K562 (cell line): ENCODE measurements at regions not wholly inside any gene's neighbourhood (a gene's known extent, or its start where the extent isn't known, plus 50 kb on each side); places are given as distances from the start of the nearest gene placed in this dataset.

Source experiments
- EZH2 ChIP-seq: IDR thresholded peaks from 2 replicates; pipeline ENCODE4 v1.6.1; 2012; ENCODE audit warnings: low read depth, mild to moderate bottlenecking, inconsistent platforms, low read length, borderline replicate concordance
- HMGN3 ChIP-seq: IDR thresholded peaks from 2 replicates; pipeline ENCODE4 v1.6.1; 2011; ENCODE audit warnings: borderline replicate concordance, low read depth, mild to moderate bottlenecking, mixed read lengths, low read length; ENCODE audit not compliant: insufficient read length; ENCODE audit errors: extremely low read depth
- LARP7 ChIP-seq: fragments of 450-650 bp; IDR thresholded peaks from 2 replicates; pipeline ENCODE4 v1.6.1; 2016
- MAFF ChIP-seq: IDR thresholded peaks from 2 replicates; pipeline ENCODE4 v1.6.1; 2012; ENCODE audit warnings: low read length, improper control_type of control experiment
- POLR2AphosphoS5 ChIP-seq: IDR thresholded peaks from 2 replicates; pipeline ENCODE4 v1.6.1; 2011; ENCODE audit warnings: mild to moderate bottlenecking, low read depth, low read length, moderate library complexity; ENCODE audit not compliant: control insufficient read depth, insufficient read depth
- SIN3B ChIP-seq: fragments of 450-650 bp; IDR thresholded peaks from 2 replicates; pipeline ENCODE4 v1.6.1; 2017; ENCODE audit warnings: low read depth, mild to moderate bottlenecking, moderate library complexity
- SMARCC2 ChIP-seq: fragments of 450-650 bp; IDR thresholded peaks from 2 replicates; pipeline ENCODE4 v1.6.1; 2017; ENCODE audit warnings: antibody characterized with exemption, moderate library complexity, mild to moderate bottlenecking, low read depth
- TEAD4 ChIP-seq, 2 experiments: sonication (generic) in 1 of 2; formaldehyde crosslinking in 1 of 2; IDR thresholded peaks; 2 replicates each; pipeline versions ENCODE4 v1.6.1 to v1.8.0; 2012 to 2022; ENCODE audit warnings: borderline replicate concordance in 1 of 2, inconsistent platforms in 1 of 2, low read length in 1 of 2, mild to moderate bottlenecking in 1 of 2, missing genetic modification reagents in 1 of 2
- TOE1 ChIP-seq, 2 experiments: fragments of 450-650 bp in 1 of 2; sonication (generic) in 1 of 2; formaldehyde crosslinking in 1 of 2; IDR thresholded peaks; 2 replicates each; pipeline versions ENCODE4 v1.7.1 to v1.8.0; 2016 to 2022; ENCODE audit warnings: borderline replicate concordance in 2 of 2, mild to moderate bottlenecking in 2 of 2, antibody characterized with exemption in 1 of 2, inconsistent platforms in 1 of 2, low read depth in 1 of 2, missing genetic modification reagents in 1 of 2, moderate library complexity in 1 of 2
- ZNF121 ChIP-seq: sonication (generic); formaldehyde crosslinking; conservative IDR thresholded peaks from 2 replicates; pipeline ENCODE4 v1.8.0; 2022; ENCODE audit warnings: missing genetic modification reagents
- ZNF140 ChIP-seq: fragments of 250-450 bp; sonication (Bioruptor Pico); IDR thresholded peaks from 2 replicates; pipeline ENCODE4 v1.8.0; 2021; ENCODE audit warnings: moderate library complexity, mild to moderate bottlenecking, inconsistent platforms
- ZNF717 ChIP-seq: fragments of 250-450 bp; sonication (Bioruptor Pico); IDR thresholded peaks from 2 replicates; pipeline ENCODE4 v1.5.0; 2021
- TF ChIP-seq, protein P1 (sequence below), 2 experiments: fragments of 450-650 bp; formaldehyde crosslinking in 1 of 2; IDR thresholded peaks; 2 replicates each; pipeline versions ENCODE4 v1.4.0 to v1.6.1; 2014 to 2020; ENCODE audit warnings: mild to moderate bottlenecking in 2 of 2, borderline replicate concordance in 1 of 2, low read depth in 1 of 2
- TF ChIP-seq, protein P2 (sequence below), 3 experiments: IDR thresholded peaks in 2 of 3; conservative IDR thresholded peaks in 1 of 3; 2 replicates each; pipeline ENCODE4 v1.5.1; 2011 to 2012; ENCODE audit warnings: low read length in 3 of 3, mild to moderate bottlenecking in 3 of 3, control low read depth in 2 of 3, improper control_type of control experiment in 1 of 3, inconsistent platforms in 1 of 3, low read depth in 1 of 3, mixed read lengths in 1 of 3, moderate library complexity in 1 of 3; ENCODE audit not compliant: insufficient read depth in 2 of 3

DNA sequence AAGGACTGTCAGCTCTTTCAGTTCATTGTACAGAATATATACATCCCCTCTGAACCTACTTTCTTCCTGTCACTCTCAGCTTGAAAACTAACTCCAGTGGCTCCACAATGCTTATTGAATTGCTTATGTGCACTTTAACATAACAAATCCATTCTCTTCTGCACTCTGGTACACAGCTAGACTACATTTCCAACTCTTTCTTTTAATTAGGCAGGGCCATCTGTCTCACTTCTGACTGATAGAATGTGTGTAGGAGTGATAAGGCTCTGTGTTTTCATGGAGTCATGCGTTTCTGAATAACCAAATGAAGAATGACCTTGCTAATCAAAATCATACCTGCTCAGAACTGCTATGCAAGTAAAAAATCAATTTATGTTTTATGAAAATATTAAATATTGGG lies 278.5 kb upstream of the CCDC179 start:
- TF ChIP-seq TEAD4 (IDR thresholded peaks at IDR 0.05; ENCODE audit: low read length): no peak
- no peak for TF ChIP-seq TEAD4 (CRISPR knock-in tag; IDR thresholded peaks at IDR 0.05; ENCODE audit: borderline replicate concordance)
- no peak for TF ChIP-seq POLR2AphosphoS5
- TF ChIP-seq, protein P1, sequence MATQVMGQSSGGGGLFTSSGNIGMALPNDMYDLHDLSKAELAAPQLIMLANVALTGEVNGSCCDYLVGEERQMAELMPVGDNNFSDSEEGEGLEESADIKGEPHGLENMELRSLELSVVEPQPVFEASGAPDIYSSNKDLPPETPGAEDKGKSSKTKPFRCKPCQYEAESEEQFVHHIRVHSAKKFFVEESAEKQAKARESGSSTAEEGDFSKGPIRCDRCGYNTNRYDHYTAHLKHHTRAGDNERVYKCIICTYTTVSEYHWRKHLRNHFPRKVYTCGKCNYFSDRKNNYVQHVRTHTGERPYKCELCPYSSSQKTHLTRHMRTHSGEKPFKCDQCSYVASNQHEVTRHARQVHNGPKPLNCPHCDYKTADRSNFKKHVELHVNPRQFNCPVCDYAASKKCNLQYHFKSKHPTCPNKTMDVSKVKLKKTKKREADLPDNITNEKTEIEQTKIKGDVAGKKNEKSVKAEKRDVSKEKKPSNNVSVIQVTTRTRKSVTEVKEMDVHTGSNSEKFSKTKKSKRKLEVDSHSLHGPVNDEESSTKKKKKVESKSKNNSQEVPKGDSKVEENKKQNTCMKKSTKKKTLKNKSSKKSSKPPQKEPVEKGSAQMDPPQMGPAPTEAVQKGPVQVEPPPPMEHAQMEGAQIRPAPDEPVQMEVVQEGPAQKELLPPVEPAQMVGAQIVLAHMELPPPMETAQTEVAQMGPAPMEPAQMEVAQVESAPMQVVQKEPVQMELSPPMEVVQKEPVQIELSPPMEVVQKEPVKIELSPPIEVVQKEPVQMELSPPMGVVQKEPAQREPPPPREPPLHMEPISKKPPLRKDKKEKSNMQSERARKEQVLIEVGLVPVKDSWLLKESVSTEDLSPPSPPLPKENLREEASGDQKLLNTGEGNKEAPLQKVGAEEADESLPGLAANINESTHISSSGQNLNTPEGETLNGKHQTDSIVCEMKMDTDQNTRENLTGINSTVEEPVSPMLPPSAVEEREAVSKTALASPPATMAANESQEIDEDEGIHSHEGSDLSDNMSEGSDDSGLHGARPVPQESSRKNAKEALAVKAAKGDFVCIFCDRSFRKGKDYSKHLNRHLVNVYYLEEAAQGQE (IDR thresholded peaks at IDR 0.05; ENCODE audit: borderline replicate concordance): no peak
- TF ChIP-seq, protein P1 (CRISPR knock-in tag; IDR thresholded peaks at IDR 0.05; ENCODE audit: low read depth): no peak
- TF ChIP-seq ZNF717 (CRISPR knock-in tag): no peak
- no peak for TF ChIP-seq ZNF140 (CRISPR knock-in tag)
- no peak for TF ChIP-seq HMGN3
- no peak for TF ChIP-seq ZNF121
- TF ChIP-seq TOE1 (IDR thresholded peaks at IDR 0.05; ENCODE audit: borderline replicate concordance): no peak
- no peak for TF ChIP-seq TOE1 (CRISPR knock-in tag; IDR thresholded peaks at IDR 0.05; ENCODE audit: borderline replicate concordance, low read depth)
- TF ChIP-seq LARP7: no peak
- TF ChIP-seq EZH2: no peak
- no peak for TF ChIP-seq SIN3B
- no peak for TF ChIP-seq MAFF
- TF ChIP-seq, protein P2, sequence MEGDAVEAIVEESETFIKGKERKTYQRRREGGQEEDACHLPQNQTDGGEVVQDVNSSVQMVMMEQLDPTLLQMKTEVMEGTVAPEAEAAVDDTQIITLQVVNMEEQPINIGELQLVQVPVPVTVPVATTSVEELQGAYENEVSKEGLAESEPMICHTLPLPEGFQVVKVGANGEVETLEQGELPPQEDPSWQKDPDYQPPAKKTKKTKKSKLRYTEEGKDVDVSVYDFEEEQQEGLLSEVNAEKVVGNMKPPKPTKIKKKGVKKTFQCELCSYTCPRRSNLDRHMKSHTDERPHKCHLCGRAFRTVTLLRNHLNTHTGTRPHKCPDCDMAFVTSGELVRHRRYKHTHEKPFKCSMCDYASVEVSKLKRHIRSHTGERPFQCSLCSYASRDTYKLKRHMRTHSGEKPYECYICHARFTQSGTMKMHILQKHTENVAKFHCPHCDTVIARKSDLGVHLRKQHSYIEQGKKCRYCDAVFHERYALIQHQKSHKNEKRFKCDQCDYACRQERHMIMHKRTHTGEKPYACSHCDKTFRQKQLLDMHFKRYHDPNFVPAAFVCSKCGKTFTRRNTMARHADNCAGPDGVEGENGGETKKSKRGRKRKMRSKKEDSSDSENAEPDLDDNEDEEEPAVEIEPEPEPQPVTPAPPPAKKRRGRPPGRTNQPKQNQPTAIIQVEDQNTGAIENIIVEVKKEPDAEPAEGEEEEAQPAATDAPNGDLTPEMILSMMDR (IDR thresholded peaks at IDR 0.05 in 2 of 3, conservative IDR thresholded peaks at IDR 0.05 in 1 of 3; ENCODE audit: insufficient read depth in 2 of 3, low read depth in 1 of 3, low read length in 3 of 3): no peak
- no peak for TF ChIP-seq SMARCC2
